HG03469 (cell line): ENCODE measurements at regions not wholly inside any gene's neighbourhood (a gene's known extent, or its start where the extent isn't known, plus 50 kb on each side); places are given as distances from the start of the nearest gene placed in this dataset.
A peak's percentile ranks its signal among the peaks of the same experiment; 100 is the strongest.

Experiments
- ATAC-seq: cut with Tn5 transposase; IDR thresholded peaks from one replicate; pipeline ENCODE4 v1.9.1; 2021; ENCODE audit warnings: mild to moderate bottlenecking, moderate library complexity, moderate number of reproducible peaks; ENCODE audit not compliant: unreplicated experiment

- no peak for ATAC-seq
Observed at GRCh38 chr6:84361372-84362192, 134.1 kb upstream of the CEP162 start.

- no peak for ATAC-seq
Observed at GRCh38 chr6:84360039-84360438, 132.6 kb upstream of the CEP162 start.

DNA sequence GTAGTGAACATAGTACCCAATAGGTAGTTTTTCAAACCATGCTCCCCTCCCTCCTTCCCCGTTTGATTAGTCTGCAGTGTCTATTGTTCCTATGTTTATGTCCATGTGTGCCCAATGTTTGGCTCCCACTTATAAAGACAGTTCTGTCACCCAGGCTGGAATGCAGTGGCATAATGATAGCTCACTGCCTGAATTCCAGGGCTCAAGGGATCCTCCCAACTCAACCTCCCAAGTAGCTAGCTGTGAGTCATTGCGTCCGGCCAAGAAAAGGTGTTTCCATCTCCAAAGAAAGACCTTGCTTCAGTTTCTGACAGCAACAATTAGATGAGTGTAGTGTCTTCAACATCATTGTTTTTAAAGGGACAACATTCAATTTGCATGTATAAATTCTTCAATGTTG is 131.1 kb upstream of the CEP162 start:
- no peak for ATAC-seq

GRCh38 chr6:84357631-84358030 is 130.2 kb upstream of the CEP162 start:
- ATAC-seq: no peak

- no peak for ATAC-seq
Observed at GRCh38 chr6:84356907-84357306, 129.5 kb upstream of the CEP162 start.

DNA sequence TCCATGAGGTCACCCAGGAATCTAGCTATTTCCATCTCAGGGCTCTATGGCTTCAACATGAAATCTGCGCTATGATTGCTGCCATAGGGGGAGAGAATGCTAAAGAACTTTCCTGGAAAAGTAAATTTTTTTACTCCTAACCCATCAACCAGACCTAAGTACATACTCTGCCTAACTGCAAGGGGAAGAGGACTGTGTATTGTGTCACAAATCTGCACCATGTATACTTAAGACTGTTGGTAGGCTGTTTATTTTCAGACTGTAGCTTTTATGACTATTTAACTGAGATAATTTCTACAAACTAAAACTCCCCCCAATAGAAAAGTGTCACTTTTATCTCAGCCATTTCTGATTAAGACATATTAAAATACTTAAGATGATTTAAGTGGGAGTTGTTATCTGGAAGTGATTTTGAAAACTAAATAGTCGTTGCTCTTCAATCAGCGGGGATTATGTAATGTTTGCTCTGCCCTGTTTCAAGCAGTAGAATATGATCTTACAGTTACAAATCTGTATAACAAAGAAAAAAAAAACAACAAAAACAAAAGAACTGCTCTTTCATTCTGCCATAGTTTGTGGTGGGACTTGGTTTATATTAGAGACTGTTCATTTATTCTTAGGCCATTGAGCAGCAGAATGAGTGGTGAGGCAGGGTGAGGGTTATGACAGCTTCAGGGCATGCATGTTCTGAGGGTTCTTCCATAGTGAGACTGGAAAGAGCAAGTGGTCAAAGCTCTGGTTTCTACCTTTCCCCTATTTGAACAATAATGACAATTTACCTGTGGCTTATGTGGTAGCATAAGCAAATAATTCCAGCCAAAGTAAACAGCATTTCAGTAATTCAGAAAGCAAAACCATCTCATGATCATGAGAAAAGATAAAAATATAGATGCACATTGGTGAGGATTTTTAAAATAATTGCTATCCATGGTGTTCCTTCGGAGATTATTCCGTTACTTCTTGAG is 126.3 kb upstream of the CEP162 start:
- no peak for ATAC-seq

GRCh38 chr6:84350397-84350796 is 123.0 kb upstream of the CEP162 start:
- no peak for ATAC-seq

- ATAC-seq: no peak
Observed at GRCh38 chr6:84349542-84349941, 122.1 kb upstream of the CEP162 start.

GRCh38 chr6:84348801-84349200 is 121.4 kb upstream of the CEP162 start:
- ATAC-seq: no peak

GRCh38 chr6:84346372-84346771 is 118.9 kb upstream of the CEP162 start:
- no peak for ATAC-seq

DNA sequence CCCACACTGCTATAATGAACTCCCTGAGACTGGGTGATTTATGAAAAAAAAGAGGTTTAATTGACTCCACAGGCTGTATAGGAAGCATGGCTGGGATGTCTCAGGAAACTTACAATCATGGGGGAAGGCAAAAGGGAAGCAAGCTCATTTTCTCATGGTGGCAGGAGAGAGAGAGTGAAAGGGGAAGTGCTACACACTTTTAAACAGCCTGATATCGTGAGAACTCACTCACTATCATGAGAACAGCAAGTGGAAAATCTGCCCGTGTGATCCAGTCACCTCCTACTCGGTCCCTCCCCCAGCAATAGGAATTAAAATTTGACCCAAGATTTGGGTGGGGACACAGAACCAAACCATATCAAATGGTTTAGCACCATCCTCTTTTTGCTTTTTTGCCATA is 116.6 kb upstream of the CEP162 start:
- no peak for ATAC-seq

DNA sequence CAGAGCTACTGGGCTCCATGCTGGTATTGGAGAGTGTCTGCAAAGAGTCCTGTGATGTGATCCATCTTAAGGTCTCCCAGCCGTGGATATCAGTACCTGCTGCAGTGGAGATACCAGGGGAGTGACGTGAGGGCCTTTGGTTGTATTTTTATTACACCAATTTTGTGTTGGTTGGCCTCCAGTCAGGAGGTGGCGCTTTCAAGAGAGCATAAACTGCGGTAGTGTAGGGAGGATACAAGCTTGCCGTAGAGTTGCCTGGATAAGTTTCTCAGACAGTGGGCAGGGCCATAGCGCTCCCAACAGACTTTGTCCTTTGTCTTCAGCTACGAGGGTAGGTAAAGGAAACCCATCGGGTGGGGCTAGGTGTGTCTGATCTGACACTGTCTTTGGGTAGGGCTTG is 113.0 kb upstream of the CEP162 start:
- no peak for ATAC-seq

DNA sequence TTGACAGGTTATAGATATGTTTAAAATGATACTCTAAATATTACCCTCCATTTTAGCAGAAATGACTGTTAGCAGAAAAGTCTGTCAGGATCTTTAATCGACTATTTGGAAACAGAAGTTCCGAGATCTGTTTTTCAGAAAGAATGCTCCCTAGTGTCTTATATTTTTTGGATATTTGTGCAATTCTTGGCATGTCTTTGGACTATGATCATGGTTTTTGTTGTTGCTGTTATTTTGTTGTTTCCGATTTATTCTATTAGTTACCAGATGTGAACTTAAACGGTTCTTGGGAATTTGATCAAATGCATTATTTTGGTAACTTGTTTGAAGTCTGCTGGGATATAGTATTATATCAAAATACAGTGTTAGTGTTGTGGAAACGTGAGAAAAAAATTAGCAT is 106.4 kb upstream of the CEP162 start:
- no peak for ATAC-seq

DNA sequence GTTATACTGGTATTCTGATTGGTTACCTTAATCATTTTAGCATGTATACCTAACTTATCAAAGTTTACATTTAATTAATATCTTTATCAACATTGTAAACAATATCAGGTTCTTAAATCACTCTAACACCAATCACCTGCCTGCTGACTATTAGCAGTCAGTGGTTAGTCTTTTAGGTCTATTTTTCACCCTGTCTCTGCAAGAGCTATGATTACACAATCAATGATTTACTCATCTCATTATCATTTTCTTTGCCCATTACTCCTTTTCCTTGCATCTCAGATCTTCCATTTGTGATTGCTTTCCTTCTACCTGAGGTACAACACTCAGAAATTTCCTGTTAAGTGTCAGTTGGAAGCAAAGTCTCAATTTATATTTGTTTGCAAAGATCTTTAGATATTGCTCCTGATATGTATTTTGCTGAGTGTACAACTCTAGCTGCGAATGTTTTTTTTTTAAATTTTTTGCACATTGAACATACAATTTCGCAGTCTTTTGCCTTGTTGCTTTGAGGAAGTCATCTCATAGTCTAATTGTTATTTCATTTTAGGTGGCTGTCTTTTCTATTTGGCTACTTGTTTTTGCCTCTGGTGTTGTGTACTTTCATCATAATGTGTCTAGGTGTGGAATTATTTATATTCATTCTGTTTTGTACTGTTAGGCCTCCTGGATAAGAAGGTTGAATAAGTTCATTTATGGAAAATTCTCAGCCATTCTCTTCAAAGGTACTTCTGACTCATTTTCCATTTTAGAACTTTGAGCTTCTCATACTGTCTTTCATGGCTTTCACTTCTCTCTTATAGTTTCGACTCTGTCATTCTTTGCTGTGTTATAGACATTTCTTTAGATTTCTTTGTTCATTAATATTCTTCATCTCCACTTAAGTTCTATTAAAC is 104.9 kb upstream of the CEP162 start:
- ATAC-seq: peak; percentile 98

- ATAC-seq: no peak
Observed at GRCh38 chr6:84330325-84330724, 102.9 kb upstream of the CEP162 start.

GRCh38 chr6:84329516-84329915 is 102.1 kb upstream of the CEP162 start:
- no peak for ATAC-seq

DNA sequence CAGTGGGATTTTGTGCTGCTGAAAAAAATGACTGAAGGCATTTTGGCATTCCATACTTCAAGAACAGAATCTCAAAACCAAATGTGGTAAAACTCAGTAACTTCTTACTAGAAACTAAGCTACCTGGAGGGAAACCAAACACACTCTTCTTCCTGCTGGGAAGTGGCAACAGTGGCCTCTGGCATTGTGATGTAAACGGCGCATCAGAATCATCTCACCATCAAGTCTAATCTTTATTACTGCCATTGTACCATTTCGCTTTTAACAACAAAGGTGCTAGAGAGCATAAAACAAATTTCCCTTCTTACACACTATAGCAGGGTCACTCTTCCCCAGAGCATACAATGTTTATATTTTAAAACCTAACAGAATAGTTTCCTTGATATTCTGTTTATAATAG is 101.6 kb upstream of the CEP162 start:
- no peak for ATAC-seq

- no peak for ATAC-seq
Observed at GRCh38 chr6:84317463-84317862, 90.0 kb upstream of the CEP162 start.

- no peak for ATAC-seq
Observed at GRCh38 chr6:84314377-84314898, 87.0 kb upstream of the CEP162 start.

DNA sequence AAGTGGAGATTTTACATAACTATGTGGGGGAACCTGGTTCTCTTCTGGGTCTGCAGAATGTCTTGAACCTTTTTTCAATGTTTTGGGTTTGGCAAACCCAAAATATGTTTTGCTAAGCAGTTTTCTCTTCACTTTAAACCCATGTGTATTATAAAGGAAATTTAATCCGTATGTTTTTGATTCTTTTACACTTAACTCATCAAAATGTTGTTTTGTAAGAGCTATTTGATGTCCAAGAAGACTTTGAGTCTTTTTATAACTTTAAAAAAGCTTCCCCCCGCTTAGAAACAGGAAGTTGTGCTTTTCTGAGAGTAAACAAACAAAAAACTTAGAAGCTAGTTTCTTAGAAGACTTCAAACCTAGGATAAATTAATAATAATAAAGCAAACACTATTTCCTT is 81.9 kb upstream of the CEP162 start:
- ATAC-seq: no peak

DNA sequence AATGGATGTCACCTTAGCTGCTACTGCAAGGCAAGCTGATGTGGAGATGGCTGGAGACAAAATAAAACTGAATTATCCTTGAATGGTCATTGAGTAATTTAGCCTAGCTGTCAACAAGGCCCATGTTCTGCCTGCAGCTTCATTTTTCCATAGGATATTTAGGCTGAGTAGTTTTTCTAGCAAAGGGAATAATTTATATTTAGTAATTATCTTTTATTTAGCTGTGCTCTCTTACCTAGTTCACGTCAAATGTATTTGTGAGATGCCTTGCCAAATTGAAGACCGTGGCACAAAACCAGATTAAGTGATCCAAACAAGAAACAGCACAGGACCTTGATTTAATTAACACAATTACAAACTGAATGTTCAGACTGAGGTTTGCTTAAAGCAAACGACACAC is 77.4 kb upstream of the CEP162 start:
- ATAC-seq: no peak
